Lung (tissue), 11 donors: ENCODE measurements at regions not wholly inside any gene's neighbourhood (a gene's known extent, or its start where the extent isn't known, plus 50 kb on each side); places are given as distances from the start of the nearest gene placed in this dataset.

Experiments used
- ATAC-seq: fragments of 200-7000 bp; cut with Tn5 transposase; one replicate; pipeline ENCODE4 v1.9.1; 2020; ENCODE audit warnings: moderate number of reproducible peaks; ENCODE audit not compliant: insufficient read depth, low FRiP score
- DNase-seq, 3 donors: peaks; one replicate each; pipeline ENCODE4 v3.0.0-alpha.2; 2013 to 2017
- H3K27ac ChIP-seq, 2 donors: one replicate each; pipeline ENCODE4 v1.5.1; 2013; ENCODE audit warnings: mild to moderate bottlenecking in 2 of 2, moderate library complexity in 2 of 2, control low read depth in 1 of 2, inconsistent platforms in 1 of 2, low read depth in 1 of 2, low read length in 1 of 2
- H3K27me3 ChIP-seq, 3 donors: one replicate each; pipeline ENCODE4 v1.5.1; 2013; ENCODE audit warnings: low read length in 2 of 3; ENCODE audit not compliant: control insufficient read depth in 3 of 3, insufficient read depth in 3 of 3
- H3K36me3 ChIP-seq, 4 donors: one replicate each; pipeline ENCODE4 v1.5.1; 2013; ENCODE audit warnings: low read length in 4 of 4, mild to moderate bottlenecking in 1 of 4, moderate library complexity in 1 of 4; ENCODE audit not compliant: control insufficient read depth in 4 of 4, insufficient read depth in 4 of 4
- H3K4me1 ChIP-seq, 5 donors: one replicate each; pipeline ENCODE4 v1.5.1; 2013; ENCODE audit warnings: low read length in 5 of 5, mild to moderate bottlenecking in 2 of 5, moderate library complexity in 1 of 5; ENCODE audit not compliant: control insufficient read depth in 5 of 5, insufficient read depth in 5 of 5
- H3K4me3 ChIP-seq: one replicate; pipeline ENCODE4 v1.5.1; 2013; ENCODE audit warnings: mild to moderate bottlenecking, control low read depth, moderate library complexity
- H3K9ac ChIP-seq, 2 donors: one replicate each; pipeline ENCODE4 v1.5.1; 2013; ENCODE audit warnings: low read length in 2 of 2, control low read depth in 1 of 2; ENCODE audit not compliant: insufficient read depth in 1 of 2
- H3K9me3 ChIP-seq, 4 donors: one replicate each; pipeline ENCODE4 v1.5.1; 2013; ENCODE audit warnings: low read length in 3 of 4, mild to moderate bottlenecking in 1 of 4, moderate library complexity in 1 of 4; ENCODE audit not compliant: control insufficient read depth in 4 of 4, insufficient read depth in 3 of 4
- CTCF ChIP-seq: IDR thresholded peaks from 2 replicates; pipeline ENCODE4 v1.5.1; 2012; ENCODE audit warnings: mild to moderate bottlenecking; ENCODE audit errors: control extremely low read depth, extremely low read depth
- WGBS, 2 donors: extraction: QIAGEN DNeasy Blood & Tissue Kit; methylation state at CpG; one replicate each; pipeline ENCODE4 v1.1.7; 2013; 5-methylcytosine and 5-hydroxymethylcytosine counted together
- donor health status: control.
- donor health status: control.
- donor health status: Bipolar disorder and iron deficiency.
- donor health status: healthy.
- donor health status: DM: yes; HTN: yes; CAD: no.

- 14 to 40% methylated on average over 1 of the region's 1 CpG for WGBS, 2 donors
- DNase-seq (no peak), ATAC-seq (no peak)
- no peaks in the 10 kb centered on the region for H3K36me3 ChIP-seq
- H3K4me1 ChIP-seq = peaks cover 0 to 3% (median 0%) of the 10 kb centered on the region in 5 donors
- H3K9me3 ChIP-seq = no peaks in the 10 kb centered on the region
- TF ChIP-seq CTCF = no peak
- H3K27ac ChIP-seq = no peak overlapping the region
- no peak overlapping the region for H3K4me3 ChIP-seq
- H3K27me3 ChIP-seq = no peaks in the 10 kb centered on the region
- H3K9ac ChIP-seq = no peak overlapping the region
Measured at GRCh38 chr9:84152204-84152603, 171.6 kb downstream of the RMI1 start.

GRCh38 chr9:84153885-84154284 lies 173.3 kb downstream of the RMI1 start:
- DNase-seq = no peak
- no peak for ATAC-seq
- H3K27me3 ChIP-seq = no peaks in the 10 kb centered on the region
- no peak overlapping the region for H3K27ac ChIP-seq
- no peak for TF ChIP-seq CTCF
- no peak overlapping the region for H3K9ac ChIP-seq
- H3K36me3 ChIP-seq = no peaks in the 10 kb centered on the region
- WGBS, 2 donors = 89 to 92% methylated on average over 1 of the region's 1 CpG
- H3K4me3 ChIP-seq = no peak overlapping the region
- H3K4me1 ChIP-seq = peaks cover 0 to 2% (median 0%) of the 10 kb centered on the region in 5 donors
- H3K9me3 ChIP-seq = no peaks in the 10 kb centered on the region

- ATAC-seq (no peak), DNase-seq (no peak)
- Histone ChIP-seq H3K9me3 (no peaks in the 10 kb centered on the region), H3K4me3 (no peak overlapping the region), H3K9ac (no peak overlapping the region), H3K36me3 (no peaks in the 10 kb centered on the region), H3K27me3 (no peaks in the 10 kb centered on the region), H3K27ac (no peak overlapping the region), H3K4me1 (peaks cover 0 to 2% (median 0%) of the 10 kb centered on the region in 5 donors)
- TF ChIP-seq CTCF = no peak
- 79 to 87% methylated on average over 3 of the region's 3 CpGs for WGBS, 2 donors
Measured at GRCh38 chr9:84154320-84154719, 173.7 kb downstream of the RMI1 start.

GRCh38 chr9:84163052-84163650 lies 177.4 kb downstream of the SLC28A3 start:
- H3K36me3 ChIP-seq = no peaks in the 10 kb centered on the region
- no peaks in the 10 kb centered on the region for H3K9me3 ChIP-seq
- peaks cover 0 to 3% (median 0%) of the 10 kb centered on the region in 3 donors for H3K27me3 ChIP-seq
- H3K9ac ChIP-seq = no peak overlapping the region
- WGBS, 2 donors = 67 to 83% methylated on average over 5 of the region's 5 CpGs
- TF ChIP-seq CTCF = no peak
- H3K4me1 ChIP-seq = no peaks in the 10 kb centered on the region
- no peak for DNase-seq
- H3K4me3 ChIP-seq = no peak overlapping the region
- H3K27ac ChIP-seq = no peak overlapping the region
- ATAC-seq = no peak
